ENCODE measurements at regions not wholly inside any gene's neighbourhood (a gene's known extent, or its start where the extent isn't known, plus 50 kb on each side); places are given as distances from the start of the nearest gene placed in this dataset.
"Not testable (repeated sequence)": the region's sequence is repeated elsewhere in the genome, so short reads cannot be mapped to it uniquely, and the experiment has no call there.

DNA sequence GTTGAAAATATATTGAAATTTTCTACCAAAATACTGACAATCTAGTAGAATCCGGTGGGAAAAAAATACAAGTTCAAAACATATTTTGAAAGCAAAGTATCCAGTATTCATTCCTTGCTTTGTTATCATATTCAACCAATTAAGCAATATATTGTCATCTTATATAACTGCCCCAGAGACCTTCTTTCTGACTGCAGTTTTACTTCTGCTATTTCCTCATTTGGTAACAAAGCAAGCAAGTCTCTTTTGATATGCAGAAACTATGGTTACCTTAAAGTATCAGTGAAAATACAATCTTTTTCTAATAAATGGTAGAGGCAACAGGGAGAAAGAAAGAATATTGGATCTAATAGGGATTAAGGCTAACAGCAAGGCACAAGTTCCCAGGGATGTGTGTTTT lies 663.7 kb upstream of the MEF2C start:
- DNase-seq (ENCODE audit: low spot score) = no peak

DNA sequence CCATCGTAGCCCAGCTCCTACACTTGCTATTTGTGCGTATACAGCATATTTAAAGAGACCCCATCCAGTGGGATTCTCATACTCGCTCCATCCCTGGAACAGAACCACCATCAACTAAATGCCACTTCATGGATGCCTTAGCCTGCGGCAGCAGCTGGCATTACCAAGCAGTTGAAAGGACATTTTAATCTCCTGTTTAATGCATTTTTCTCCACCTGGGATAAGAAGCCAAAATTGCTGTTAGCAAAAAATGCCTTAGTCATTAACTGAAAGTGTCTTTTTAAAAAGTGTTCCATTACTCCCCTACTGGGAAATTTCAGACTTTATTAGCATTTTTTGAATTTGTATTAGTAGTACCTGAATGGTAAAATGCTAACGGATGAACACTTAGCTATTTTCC lies 662.6 kb upstream of the MEF2C start:
- no peak for DNase-seq (ENCODE audit: low spot score)

DNA sequence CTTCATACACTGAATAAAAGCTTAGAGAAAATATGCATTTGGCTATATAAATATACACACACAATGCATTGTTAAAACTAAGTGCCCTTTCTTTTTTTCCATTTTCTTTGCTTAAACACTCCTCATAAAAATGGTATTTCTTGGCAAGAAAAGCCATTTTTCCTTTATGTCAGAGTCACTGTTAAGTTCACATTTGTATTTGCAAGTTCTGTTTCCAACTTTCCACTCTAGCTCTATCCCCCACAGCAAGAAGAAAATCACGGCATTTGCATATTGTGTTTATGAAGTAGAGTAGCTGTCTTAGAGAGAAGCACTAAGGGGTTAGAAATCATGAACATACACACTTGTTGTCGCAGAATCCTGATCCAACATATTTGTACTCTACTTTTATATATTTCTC lies 662.1 kb upstream of the MEF2C start:
- DNase-seq (ENCODE audit: low spot score) = no peak

- DNase-seq (ENCODE audit: low spot score) = no peak
Measured at GRCh38 chr5:89542736-89543135, 659.8 kb upstream of the MEF2C start.

GRCh38 chr5:89537800-89538199 lies 654.8 kb upstream of the MEF2C start:
- no peak for DNase-seq (ENCODE audit: low spot score)

GRCh38 chr5:89536020-89536419 lies 653.0 kb upstream of the MEF2C start:
- DNase-seq (ENCODE audit: low spot score) = no peak

GRCh38 chr5:89535411-89535810 lies 652.4 kb upstream of the MEF2C start:
- no peak for DNase-seq (ENCODE audit: low spot score)

DNA sequence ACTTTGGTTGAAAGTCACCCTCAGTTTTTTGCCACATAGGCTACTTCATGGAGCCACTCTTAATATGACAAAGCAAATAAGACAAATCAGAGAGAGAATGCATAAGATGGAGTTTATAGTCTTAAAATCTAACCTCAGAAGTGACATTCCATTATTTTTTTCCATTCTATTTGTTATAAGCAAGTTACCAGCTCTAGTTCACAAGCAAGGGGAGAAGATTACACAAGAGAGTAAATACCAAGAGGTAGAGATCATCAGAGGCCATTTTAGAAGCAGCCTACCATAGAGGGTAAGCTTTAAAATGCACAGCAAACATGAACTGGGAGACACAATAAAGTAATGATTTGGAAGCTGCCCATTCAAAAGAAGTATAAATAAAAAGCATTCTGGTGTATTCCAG lies 651.3 kb upstream of the MEF2C start:
- DNase-seq (ENCODE audit: low spot score) = no peak

- no peak for DNase-seq (ENCODE audit: low spot score)
Measured at GRCh38 chr5:89524785-89525184, 641.8 kb upstream of the MEF2C start.

- not testable (repeated sequence) for DNase-seq (ENCODE audit: low spot score)
Measured at GRCh38 chr5:89523867-89524266, 640.9 kb upstream of the MEF2C start.

DNA sequence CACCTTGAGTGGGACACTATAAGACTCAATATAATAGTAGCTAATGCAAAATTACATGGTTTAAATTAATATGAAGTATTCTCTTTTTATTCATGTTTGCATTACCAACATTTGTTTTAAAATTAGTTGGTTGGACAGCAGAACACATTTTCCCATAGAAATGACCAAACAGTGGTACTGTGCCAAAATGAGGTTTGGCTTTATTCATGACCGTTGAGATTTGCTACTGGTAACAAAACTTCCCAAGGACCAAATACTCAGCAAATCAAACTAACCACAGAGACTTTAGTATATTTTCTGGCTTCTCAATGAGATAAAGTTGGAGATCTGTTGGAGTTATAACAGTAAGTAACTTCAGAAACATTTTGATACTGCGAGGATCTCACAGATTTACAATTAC lies 637.8 kb upstream of the MEF2C start:
- no peak for DNase-seq (ENCODE audit: low spot score)

DNA sequence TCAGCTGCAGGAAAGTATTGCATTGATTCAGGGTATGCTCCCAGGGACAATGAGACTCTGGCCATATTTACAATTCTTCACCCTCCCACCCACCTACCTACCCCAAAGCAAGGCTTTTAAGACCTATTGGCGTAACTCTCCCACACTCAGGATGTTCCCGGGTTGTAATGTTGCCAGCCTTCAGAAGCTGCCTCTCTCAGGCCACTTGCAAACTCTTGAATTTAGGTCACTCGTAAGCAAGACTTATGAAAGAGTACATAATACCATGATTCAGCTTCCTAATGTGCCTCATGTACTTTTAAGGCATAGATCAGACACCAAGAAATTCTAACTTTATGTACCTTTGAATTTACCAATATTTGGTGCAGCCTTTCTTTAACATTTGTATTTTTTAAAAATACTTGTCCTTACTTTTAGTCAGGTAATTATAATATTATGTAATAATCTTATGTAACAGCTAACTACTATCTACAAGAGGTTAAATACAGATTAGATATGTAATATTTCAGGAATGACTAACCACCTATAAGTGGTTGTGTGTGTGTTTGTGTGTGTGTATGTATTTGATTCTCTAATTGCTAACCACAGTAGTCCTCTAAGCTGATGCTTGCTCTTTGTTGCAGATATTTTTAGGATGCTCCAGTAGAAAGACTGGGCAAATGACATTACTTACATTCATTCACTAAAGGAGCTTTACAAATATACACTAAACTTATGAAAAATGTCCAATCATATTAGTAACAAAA lies 630.5 kb upstream of the MEF2C start:
- DNase-seq (ENCODE audit: low spot score) = no peak

DNA sequence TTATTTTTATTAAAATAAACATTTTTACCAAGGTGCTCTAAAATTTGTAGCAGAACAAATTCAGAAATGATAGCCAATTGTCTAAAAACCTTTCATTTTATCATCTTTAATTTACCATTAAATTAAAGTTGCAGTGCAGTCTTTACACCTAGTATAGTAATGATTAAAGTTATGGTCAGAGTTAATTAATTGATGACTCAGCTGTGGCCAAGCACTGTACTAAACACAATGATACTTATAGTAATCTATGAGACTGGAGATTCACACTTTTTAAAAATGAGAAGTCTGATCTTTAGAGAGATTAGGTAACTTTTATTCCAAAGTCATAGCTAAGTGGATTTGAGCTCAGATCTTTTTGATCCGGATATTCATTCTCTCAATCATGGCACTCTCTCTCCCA lies 621.1 kb upstream of the MEF2C start:
- DNase-seq (ENCODE audit: low spot score) = no peak

GRCh38 chr5:89499787-89500186 lies 616.8 kb upstream of the MEF2C start:
- no peak for DNase-seq (ENCODE audit: low spot score)

DNA sequence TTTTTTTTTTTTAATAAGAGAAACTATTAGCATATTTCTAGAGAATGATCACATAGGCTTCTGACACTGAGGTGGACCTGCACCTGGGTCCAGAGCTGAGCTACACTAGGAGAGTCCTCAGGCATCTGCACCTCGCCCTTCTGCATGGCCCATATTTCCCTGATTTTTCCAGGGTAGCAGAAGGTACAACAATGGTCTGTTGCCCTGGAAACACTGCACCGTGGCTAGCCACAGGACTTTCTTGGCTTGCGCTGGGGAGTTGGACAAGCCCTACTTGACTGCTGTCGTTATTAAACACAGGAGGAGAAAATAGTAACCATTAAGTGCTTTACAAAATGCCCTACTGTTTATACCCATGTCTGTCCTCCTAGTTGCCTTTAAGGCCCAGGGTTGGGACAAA lies 615.7 kb upstream of the MEF2C start:
- DNase-seq (ENCODE audit: low spot score) = no peak

- DNase-seq (ENCODE audit: low spot score) = no peak
Measured at GRCh38 chr5:89493414-89493813, 610.4 kb upstream of the MEF2C start.

- DNase-seq (ENCODE audit: low spot score) = no peak
Measured at GRCh38 chr5:89484962-89485361, 602.0 kb upstream of the MEF2C start.

DNA sequence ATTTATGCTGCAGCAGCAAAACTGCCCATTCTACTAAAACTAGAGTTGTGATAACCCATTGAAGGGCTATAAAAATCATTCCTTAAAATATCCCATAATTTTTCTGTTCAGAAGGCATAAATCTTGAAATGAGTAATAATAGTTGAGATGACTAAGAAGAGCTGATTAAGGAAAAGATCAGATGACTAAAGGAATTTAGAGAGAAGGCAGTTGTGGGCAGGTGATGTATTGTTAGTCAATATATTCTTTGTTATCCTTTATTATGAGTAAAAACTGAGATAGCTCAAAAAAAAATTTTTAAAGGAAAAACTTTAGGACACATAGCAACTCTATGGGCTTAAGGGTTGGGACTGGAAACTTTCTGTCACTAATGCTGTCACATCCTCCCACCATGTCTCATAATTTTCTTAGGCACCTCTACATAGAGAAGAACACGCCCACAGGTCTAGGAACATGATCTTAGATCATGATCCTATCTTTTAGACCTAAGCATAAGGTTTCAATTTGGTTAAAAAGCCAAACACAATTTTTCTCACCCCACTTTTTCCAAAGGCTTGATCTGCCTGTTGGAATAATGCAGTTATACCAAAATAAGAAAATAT lies 597.5 kb upstream of the MEF2C start:
- DNase-seq (ENCODE audit: low spot score) = no peak

DNA sequence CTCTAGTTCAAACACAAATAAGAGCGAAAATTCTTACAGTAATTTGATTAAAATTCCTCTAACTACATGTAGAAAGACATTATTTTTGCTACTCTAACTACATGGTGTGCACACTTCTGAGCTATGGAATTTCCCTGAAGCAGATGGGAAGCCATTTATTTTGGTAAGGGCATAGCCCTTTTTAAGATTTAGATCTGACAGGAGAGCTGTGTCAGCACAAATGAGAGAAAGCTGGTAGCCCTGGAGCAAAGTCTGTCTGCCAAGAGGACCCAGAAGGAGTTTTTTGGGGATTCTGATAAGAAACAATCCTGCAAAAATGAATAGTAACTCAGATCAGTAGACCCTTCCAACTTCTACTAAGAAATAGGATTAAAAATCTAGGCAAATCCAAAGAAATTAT lies 595.9 kb upstream of the MEF2C start:
- no peak for DNase-seq (ENCODE audit: low spot score)

DNA sequence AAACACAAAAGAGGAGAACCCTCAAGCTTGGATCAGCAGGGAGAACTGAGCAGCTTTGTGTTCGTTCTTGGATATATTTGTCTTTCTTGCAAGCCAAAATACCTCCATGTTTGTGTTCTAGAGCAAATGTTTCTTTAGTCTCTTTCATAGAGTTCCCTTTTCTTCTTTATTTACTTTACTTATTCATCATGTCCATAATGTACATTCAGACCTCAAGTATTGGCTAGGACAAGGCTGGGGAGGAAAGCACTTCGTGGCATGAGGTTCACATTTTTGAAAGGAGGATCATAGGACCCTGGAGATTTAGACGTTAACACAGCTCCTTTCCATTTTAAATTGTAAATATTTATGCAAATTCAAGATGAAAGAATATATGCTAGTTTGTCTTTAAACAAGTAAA lies 590.2 kb upstream of the MEF2C start:
- no peak for DNase-seq (ENCODE audit: low spot score)

GRCh38 chr5:89471541-89471940 lies 588.6 kb upstream of the MEF2C start:
- no peak for DNase-seq (ENCODE audit: low spot score)

DNA sequence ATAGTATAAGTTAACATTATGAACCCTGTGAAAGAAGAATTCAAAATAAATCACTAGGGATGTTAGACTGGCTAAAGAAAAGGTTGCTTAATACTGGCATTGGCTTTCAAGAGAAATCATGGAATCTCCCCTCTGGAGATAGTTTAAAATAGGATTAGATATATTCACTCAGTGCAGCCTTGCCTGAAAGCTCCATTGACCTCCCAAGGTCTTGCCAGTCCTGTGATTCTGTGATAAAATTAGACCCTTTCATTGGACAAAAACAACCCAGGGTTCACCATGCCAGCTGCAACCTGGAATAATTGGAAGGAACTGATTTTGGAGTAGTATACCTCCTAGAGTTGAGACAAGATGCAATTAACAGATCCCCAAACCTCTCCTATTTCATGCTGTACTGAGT lies 588.1 kb upstream of the MEF2C start:
- DNase-seq (ENCODE audit: low spot score) = no peak

GRCh38 chr5:89470658-89471057 lies 587.7 kb upstream of the MEF2C start:
- no peak for DNase-seq (ENCODE audit: low spot score)

- DNase-seq (ENCODE audit: low spot score) = no peak
Measured at GRCh38 chr5:89458332-89458656, 575.3 kb upstream of the MEF2C start.
